Endothelial cell of umbilical vein (primary cell): ENCODE measurements at regions not wholly inside any gene's neighbourhood (a gene's known extent, or its start where the extent isn't known, plus 50 kb on each side); places are given as distances from the start of the nearest gene placed in this dataset.

Source experiments
- BruUV-seq: library from RNA; stranded (reverse); fragments of 400-500 nt; replicated peaks from 2 replicates; lab custom pipeline; 2021; lab: Mats Ljungman, UMichigan
- CTCF ChIA-PET: fragments of 300-600, 350-600 bp; sonication (Branson Sonifier 250); formaldehyde crosslinking; loops from one replicate; lab custom pipeline; 2021; ENCODE audit warnings: antibody characterized with exemption, inconsistent platforms; lab: Charles Lee
- POLR2A ChIA-PET: fragments of 300-600, 350-600 bp; sonication (Branson Sonifier 250); formaldehyde crosslinking; loops from one replicate; lab custom pipeline; 2021; ENCODE audit warnings: antibody characterized with exemption, inconsistent platforms; lab: Charles Lee
- DNase-seq: peaks from one replicate; pipeline ENCODE4 v3.0.0-alpha.2; 2011; ENCODE audit warnings: low read depth, low spot score
- FAIRE-seq: peaks from 2 replicates; lab custom pipeline; 2011; peaks lifted over from hg19 to GRCh38; lab: Jason Lieb, UNC
- H2AFZ ChIP-seq: 2 replicates; pipeline ENCODE4 v1.6.0; 2012; ENCODE audit warnings: low read depth, low read length, control low read depth, inconsistent platforms
- H3K27ac ChIP-seq: 2 replicates; pipeline ENCODE4 v1.5.1; 2011; ENCODE audit warnings: low read depth, mild to moderate bottlenecking, control low read depth, low read length, moderate library complexity; ENCODE audit not compliant: insufficient read depth
- H3K27me3 ChIP-seq, 2 experiments: 2 replicates each; pipeline versions ENCODE4 v1.6.0 to v1.6.1; 2011; ENCODE audit warnings: low read length in 2 of 2, mixed read lengths in 1 of 2; ENCODE audit not compliant: control insufficient read depth in 2 of 2, insufficient read depth in 2 of 2
- H3K36me3 ChIP-seq, 2 experiments: 2 replicates in 1 of 2; 3 replicates in 1 of 2; pipeline ENCODE4 v1.5.1; 2011; ENCODE audit warnings: low read length in 2 of 2, mild to moderate bottlenecking in 1 of 2, moderate library complexity in 1 of 2; ENCODE audit not compliant: control insufficient read depth in 2 of 2, insufficient read depth in 2 of 2; ENCODE audit errors: extremely low read depth in 1 of 2
- H3K4me1 ChIP-seq: 3 replicates; pipeline ENCODE4 v1.5.1; 2011; ENCODE audit warnings: mild to moderate bottlenecking, low read length; ENCODE audit not compliant: control insufficient read depth, insufficient read depth; ENCODE audit errors: extremely low read depth
- H3K4me2 ChIP-seq: 2 replicates; pipeline ENCODE4 v1.6.1; 2011; ENCODE audit warnings: low read length, control low read depth, mixed read lengths; ENCODE audit not compliant: insufficient read depth
- H3K4me3 ChIP-seq, 3 experiments: fragments of 200-600 bp in 1 of 3; sonication (generic), shearing (Covaris generic) in 1 of 3; replicated peaks in 1 of 3; 2 replicates each; pipeline ENCODE4 v1.5.1; 2011 to 2016; ENCODE audit warnings: control low read depth in 3 of 3, low read length in 3 of 3, mild to moderate bottlenecking in 2 of 3, inconsistent platforms in 1 of 3, low read depth in 1 of 3, moderate library complexity in 1 of 3; ENCODE audit not compliant: insufficient read depth in 1 of 3
- H3K79me2 ChIP-seq: 2 replicates; pipeline ENCODE4 v1.6.0; 2012; ENCODE audit warnings: low read length, inconsistent platforms; ENCODE audit not compliant: control insufficient read depth, insufficient read depth
- H3K9ac ChIP-seq: replicated peaks from 2 replicates; pipeline ENCODE3; 2011; ENCODE audit warnings: low read length, control low read depth; ENCODE audit not compliant: insufficient read depth; ENCODE audit errors: extremely low read depth
- H3K9me1 ChIP-seq: replicated peaks from 3 replicates; pipeline ENCODE4 v1.6.0; 2011; ENCODE audit warnings: mild to moderate bottlenecking, low read length; ENCODE audit not compliant: control insufficient read depth, insufficient read depth; ENCODE audit errors: extremely low read depth
- H3K9me3 ChIP-seq: replicated peaks from 2 replicates; pipeline ENCODE4 v1.5.1; 2012; ENCODE audit warnings: low read length, inconsistent platforms; ENCODE audit not compliant: control insufficient read depth, insufficient read depth
- H4K20me1 ChIP-seq: replicated peaks from 2 replicates; pipeline ENCODE3; 2011; ENCODE audit warnings: mild to moderate bottlenecking, low read length; ENCODE audit not compliant: control insufficient read depth, insufficient read depth; ENCODE audit errors: extremely low read depth
- CTCF ChIP-seq, 2 donors: IDR thresholded peaks; 1 replicate in 1 of 2; 2 replicates in 1 of 2; pipeline ENCODE4 v1.5.1; 2011; ENCODE audit warnings: low read length in 2 of 2, mild to moderate bottlenecking in 2 of 2, moderate library complexity in 2 of 2, control low read depth in 1 of 2, inconsistent platforms in 1 of 2, low read depth in 1 of 2; ENCODE audit not compliant: insufficient read depth in 1 of 2; ENCODE audit errors: extremely low read depth in 1 of 2
- EZH2 ChIP-seq: IDR thresholded peaks from 2 replicates; pipeline ENCODE4 v1.6.1; 2012; ENCODE audit warnings: borderline replicate concordance, low read depth, mild to moderate bottlenecking, moderate library complexity, low read length, inconsistent platforms; ENCODE audit not compliant: severe bottlenecking
- FOS ChIP-seq: IDR thresholded peaks from 2 replicates; pipeline ENCODE4 v1.6.1; 2011; ENCODE audit warnings: mild to moderate bottlenecking, low read length, moderate library complexity, borderline replicate concordance; ENCODE audit not compliant: insufficient read depth
- JUN ChIP-seq: IDR thresholded peaks from 2 replicates; pipeline ENCODE4 v1.6.1; 2011; ENCODE audit warnings: borderline replicate concordance, low read depth; ENCODE audit not compliant: insufficient read length, insufficient read depth
- MAX ChIP-seq: IDR thresholded peaks from 2 replicates; pipeline ENCODE4 v1.6.1; 2011; ENCODE audit not compliant: insufficient read depth, insufficient read length
- MYC ChIP-seq: IDR thresholded peaks from one replicate; pipeline ENCODE4 v1.6.1; 2011; ENCODE audit warnings: mild to moderate bottlenecking, low read depth, low read length
- POLR2A ChIP-seq: IDR thresholded peaks from 2 replicates; pipeline ENCODE4 v1.6.1; 2012; ENCODE audit warnings: low read depth, mild to moderate bottlenecking, control low read depth, low read length
- POLR2AphosphoS5 ChIP-seq: IDR thresholded peaks from 2 replicates; pipeline ENCODE4 v1.6.1; 2012; ENCODE audit warnings: low read depth, mild to moderate bottlenecking, control low read depth, low read length, moderate library complexity; ENCODE audit not compliant: insufficient read depth
- dilution Hi-C: fragments of 300-500 bp; cut with MboI; formaldehyde crosslinking; loops from one replicate; pipeline ENCODE4 v1.15.0; 2019; ENCODE audit warnings: low sequenced_read_pairs; ENCODE audit not compliant: extremely low pct_ligation_motif_present
- intact Hi-C: fragments of 100-400 bp; cut with micrococcal nuclease; formaldehyde crosslinking; loops from one replicate; pipeline ENCODE4 v1.10.0; 2022

GRCh38 chr18:75638776-75639471, 211.4 kb upstream of the SMIM21 start:
- ChIA-PET POLR2A (no interaction called here), CTCF (no interaction called here)
- BruUV-seq = no TSS peak
- H3K4me2 ChIP-seq = no peak overlapping the region
- H3K9me1 ChIP-seq = no peaks in the 10 kb centered on the region
- intact Hi-C loops = no loop called here
- H3K9me3 ChIP-seq = peaks cover 6% of the 10 kb centered on the region
- no peaks in the 10 kb centered on the region for H3K27me3 ChIP-seq
- no peaks in the 10 kb centered on the region for H4K20me1 ChIP-seq
- DNase-seq (no peak), FAIRE-seq (no peak)
- TF ChIP-seq MYC = no peak
- no peak for TF ChIP-seq FOS
- no peak for TF ChIP-seq POLR2A
- TF ChIP-seq POLR2AphosphoS5 = no peak
- no peak for TF ChIP-seq MAX
- no peak for TF ChIP-seq EZH2
- no peak for TF ChIP-seq JUN
- TF ChIP-seq CTCF (IDR thresholded peaks at IDR 0.05; ENCODE audit: extremely low read depth in 1 of 2, insufficient read depth in 1 of 2, low read depth in 1 of 2, low read length in 2 of 2) = no peak
- dilution Hi-C loops = no loop called here
- H3K27ac ChIP-seq = no peak overlapping the region
- H3K9ac ChIP-seq = no peak overlapping the region
- no peak overlapping the region for H3K4me3 ChIP-seq
- no peaks in the 10 kb centered on the region for H3K4me1 ChIP-seq
- no peak overlapping the region for H2AFZ ChIP-seq
- no peaks in the 10 kb centered on the region for H3K79me2 ChIP-seq
- H3K36me3 ChIP-seq = no peaks in the 10 kb centered on the region
